Loucy (cell line): ENCODE measurements at regions not wholly inside any gene's neighbourhood (a gene's known extent, or its start where the extent isn't known, plus 50 kb on each side); places are given as distances from the start of the nearest gene placed in this dataset.

Source experiments
- H2AFZ ChIP-seq: fragments of 200-600 bp; sonication (generic); 2 replicates; pipeline ENCODE4 v1.6.0; 2016; ENCODE audit warnings: antibody characterized with exemption, mild to moderate bottlenecking, low read length, moderate library complexity
- H3F3A ChIP-seq: fragments of 200-600 bp; 2 replicates; pipeline ENCODE4 v1.6.0; 2016; ENCODE audit warnings: antibody characterized with exemption, low read depth, mild to moderate bottlenecking
- H3K27me3 ChIP-seq: fragments of 200-600 bp; sonication (generic); 2 replicates; pipeline ENCODE4 v1.6.1; 2014; ENCODE audit warnings: low read length, mild to moderate bottlenecking; ENCODE audit not compliant: insufficient read depth, poor library complexity, severe bottlenecking
- H3K36me3 ChIP-seq: fragments of 200-600 bp; sonication (generic); 2 replicates; pipeline ENCODE4 v1.6.1; 2016; ENCODE audit warnings: low read length; ENCODE audit not compliant: insufficient read depth
- H3K4me1 ChIP-seq: fragments of 200-600 bp; sonication (generic); 2 replicates; pipeline ENCODE4 v1.5.1; 2014; ENCODE audit warnings: low read length, mild to moderate bottlenecking; ENCODE audit not compliant: insufficient read depth, poor library complexity, severe bottlenecking
- H3K4me2 ChIP-seq: fragments of 200-600 bp; sonication (generic); 2 replicates; pipeline ENCODE4 v1.6.0; 2014; ENCODE audit warnings: antibody characterized with exemption, low read length, low read depth, mild to moderate bottlenecking; ENCODE audit not compliant: poor library complexity, severe bottlenecking
- H3K4me3 ChIP-seq: fragments of 200-600 bp; sonication (generic); 2 replicates; pipeline ENCODE4 v1.5.1; 2014; ENCODE audit warnings: low read length, mild to moderate bottlenecking, mixed read lengths; ENCODE audit not compliant: poor library complexity, severe bottlenecking
- H3K79me2 ChIP-seq: fragments of 200-600 bp; sonication (generic); 2 replicates; pipeline ENCODE4 v1.6.1; 2014; ENCODE audit warnings: low read length; ENCODE audit not compliant: insufficient read depth
- H3K9ac ChIP-seq: fragments of 200-600 bp; sonication (generic); 2 replicates; pipeline ENCODE4 v1.6.0; 2014; ENCODE audit warnings: mild to moderate bottlenecking, low read depth, low read length, moderate library complexity; ENCODE audit not compliant: poor library complexity, severe bottlenecking
- H3K9me2 ChIP-seq: fragments of 200-600 bp; sonication (generic); replicated peaks from 2 replicates; pipeline ENCODE4 v1.6.1; 2016; ENCODE audit warnings: low read depth, low read length, mixed read lengths
- H3K9me3 ChIP-seq: fragments of 200-600 bp; sonication (generic); 2 replicates; pipeline ENCODE4 v1.6.1; 2014; ENCODE audit warnings: mild to moderate bottlenecking, antibody characterized with exemption, low read length, low read depth; ENCODE audit not compliant: insufficient read depth
- H4K20me1 ChIP-seq: fragments of 200-600 bp; sonication (generic); 2 replicates; pipeline ENCODE4 v1.6.0; 2014; ENCODE audit warnings: antibody characterized with exemption, low read length, mild to moderate bottlenecking; ENCODE audit not compliant: insufficient read depth, poor library complexity, severe bottlenecking
- EZH2phosphoT487 ChIP-seq: fragments of 200-600 bp; IDR thresholded peaks from 2 replicates; pipeline ENCODE4 v1.6.1; 2018; ENCODE audit warnings: antibody characterized with exemption, mild to moderate bottlenecking, moderate library complexity, borderline replicate concordance
- TF ChIP-seq, protein P1 (sequence below): fragments of 200-600 bp; sonication (generic); conservative IDR thresholded peaks from 2 replicates; pipeline ENCODE4 v1.5.1; 2014; ENCODE audit warnings: mild to moderate bottlenecking, antibody characterized with exemption, low read length

DNA sequence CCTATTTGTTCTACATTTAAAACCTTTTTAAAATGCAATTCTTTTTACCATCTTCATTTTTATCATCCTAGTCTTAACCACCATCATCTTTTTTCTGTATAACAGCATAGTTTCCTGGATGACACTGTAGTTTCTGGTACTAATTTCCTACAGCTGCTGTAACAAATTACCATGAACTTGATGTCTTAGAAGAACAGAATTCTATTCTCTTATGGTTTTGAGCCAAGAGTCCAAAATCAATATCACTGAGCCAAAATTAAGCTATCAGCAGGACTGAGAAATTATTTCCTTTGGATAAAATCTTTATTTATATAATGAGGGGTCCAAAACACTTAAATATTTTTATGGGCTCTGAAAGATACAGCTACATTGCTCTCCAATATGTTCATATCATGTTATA, 539.3 kb downstream of the METTL4 start:
- Histone ChIP-seq H3K4me2 (no peak overlapping the region), H3K36me3 (no peaks in the 10 kb centered on the region), H3K9me2 (no peaks in the 10 kb centered on the region), H3K4me3 (no peak overlapping the region), H3K4me1 (peaks cover 25% of the 10 kb centered on the region), H4K20me1 (no peaks in the 10 kb centered on the region), H3K9ac (no peak overlapping the region), H3F3A (no peaks in the 10 kb centered on the region), H3K27me3 (no peaks in the 10 kb centered on the region), H3K79me2 (no peaks in the 10 kb centered on the region), H3K9me3 (no peaks in the 10 kb centered on the region), H2AFZ (no peak overlapping the region; the same call in 1 of the 2 replicates)
- TF ChIP-seq, protein P1, sequence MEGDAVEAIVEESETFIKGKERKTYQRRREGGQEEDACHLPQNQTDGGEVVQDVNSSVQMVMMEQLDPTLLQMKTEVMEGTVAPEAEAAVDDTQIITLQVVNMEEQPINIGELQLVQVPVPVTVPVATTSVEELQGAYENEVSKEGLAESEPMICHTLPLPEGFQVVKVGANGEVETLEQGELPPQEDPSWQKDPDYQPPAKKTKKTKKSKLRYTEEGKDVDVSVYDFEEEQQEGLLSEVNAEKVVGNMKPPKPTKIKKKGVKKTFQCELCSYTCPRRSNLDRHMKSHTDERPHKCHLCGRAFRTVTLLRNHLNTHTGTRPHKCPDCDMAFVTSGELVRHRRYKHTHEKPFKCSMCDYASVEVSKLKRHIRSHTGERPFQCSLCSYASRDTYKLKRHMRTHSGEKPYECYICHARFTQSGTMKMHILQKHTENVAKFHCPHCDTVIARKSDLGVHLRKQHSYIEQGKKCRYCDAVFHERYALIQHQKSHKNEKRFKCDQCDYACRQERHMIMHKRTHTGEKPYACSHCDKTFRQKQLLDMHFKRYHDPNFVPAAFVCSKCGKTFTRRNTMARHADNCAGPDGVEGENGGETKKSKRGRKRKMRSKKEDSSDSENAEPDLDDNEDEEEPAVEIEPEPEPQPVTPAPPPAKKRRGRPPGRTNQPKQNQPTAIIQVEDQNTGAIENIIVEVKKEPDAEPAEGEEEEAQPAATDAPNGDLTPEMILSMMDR, result no peak
- TF ChIP-seq EZH2phosphoT487, result no peak

DNA sequence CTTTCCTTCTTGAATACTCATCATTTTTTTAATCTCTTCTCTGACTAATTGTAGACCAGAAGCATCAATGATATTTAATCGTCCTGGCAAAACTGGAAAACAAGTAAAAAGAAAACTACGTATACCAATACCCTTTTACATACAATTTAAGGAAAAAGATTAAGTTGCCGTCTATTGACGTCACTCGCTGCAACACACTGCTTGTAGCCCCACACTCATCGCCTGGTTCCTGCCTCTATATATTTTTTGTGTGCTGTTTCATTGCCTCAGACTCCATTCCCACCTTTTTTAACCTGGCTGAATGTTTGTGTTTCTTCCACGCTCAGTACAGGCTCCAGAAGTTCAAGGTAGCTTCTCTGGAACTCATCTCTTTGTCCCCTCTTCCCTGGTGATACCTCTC, 536.2 kb downstream of the METTL4 start:
- no peak overlapping the region; the same call in 1 of the 2 replicates for H2AFZ ChIP-seq
- no peaks in the 10 kb centered on the region for H4K20me1 ChIP-seq
- H3K9me3 ChIP-seq, result no peaks in the 10 kb centered on the region
- H3K4me1 ChIP-seq, result peaks cover 15% of the 10 kb centered on the region
- H3K9ac ChIP-seq, result no peak overlapping the region
- no peak overlapping the region for H3K4me2 ChIP-seq
- no peak overlapping the region for H3K4me3 ChIP-seq
- H3K36me3 ChIP-seq, result no peaks in the 10 kb centered on the region
- H3F3A ChIP-seq, result no peaks in the 10 kb centered on the region
- H3K27me3 ChIP-seq, result no peaks in the 10 kb centered on the region
- TF ChIP-seq EZH2phosphoT487, result no peak
- TF ChIP-seq, protein P1, result no peak
- H3K9me2 ChIP-seq, result no peaks in the 10 kb centered on the region
- H3K79me2 ChIP-seq, result no peaks in the 10 kb centered on the region

DNA sequence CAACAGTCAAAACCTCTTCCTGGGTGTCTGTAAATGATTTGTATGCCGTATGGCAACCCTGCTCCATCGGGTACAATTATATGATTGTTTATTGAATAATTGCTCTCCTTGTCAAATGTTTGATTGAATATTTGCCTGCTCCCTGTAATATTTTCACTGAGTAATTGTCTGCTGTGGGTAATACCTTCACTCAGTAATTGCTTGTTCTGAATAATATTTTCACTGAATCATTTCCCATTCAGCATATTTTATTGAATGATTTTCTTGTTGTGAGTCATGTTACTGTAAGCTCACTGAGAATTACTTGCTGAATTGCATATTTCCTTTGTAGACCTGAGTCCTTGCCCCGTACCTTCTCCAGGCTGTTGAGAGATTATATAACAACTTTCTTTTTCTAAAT, 535.2 kb downstream of the METTL4 start:
- H3K27me3 ChIP-seq, result no peaks in the 10 kb centered on the region
- TF ChIP-seq EZH2phosphoT487, result no peak
- TF ChIP-seq, protein P1, result no peak
- H3K9me2 ChIP-seq, result no peaks in the 10 kb centered on the region
- no peak overlapping the region for H3K4me3 ChIP-seq
- peaks cover 15% of the 10 kb centered on the region for H3K4me1 ChIP-seq
- no peaks in the 10 kb centered on the region for H3K36me3 ChIP-seq
- H3K9me3 ChIP-seq, result no peaks in the 10 kb centered on the region
- H3K79me2 ChIP-seq, result no peaks in the 10 kb centered on the region
- no peak overlapping the region; the same call in 1 of the 2 replicates for H2AFZ ChIP-seq
- no peaks in the 10 kb centered on the region for H3F3A ChIP-seq
- no peak overlapping the region for H3K9ac ChIP-seq
- H4K20me1 ChIP-seq, result no peaks in the 10 kb centered on the region
- H3K4me2 ChIP-seq, result no peak overlapping the region
